ENCODE measurements at regions not wholly inside any gene's neighbourhood (a gene's known extent, or its start where the extent isn't known, plus 50 kb on each side); places are given as distances from the start of the nearest gene placed in this dataset.
A peak's percentile ranks its signal among the peaks of the same experiment; 100 is the strongest.

- Mint-ChIP-seq H3K36me3 (ENCODE audit: low read depth) (peaks cover 34% of the 10 kb centered on the region), H3K4me1 (peaks cover 21% of the 10 kb centered on the region), H3K27me3 (no peaks in the 10 kb centered on the region), H3K4me3 (peak overlapping the region; percentile 58), H3K9me3 (peaks cover 4% of the 10 kb centered on the region), H3K27ac (peak overlapping the region; percentile 93)
- intact Hi-C loops (cut with micrococcal nuclease) = loop anchor here (1.0 kb wide), 1 partner anchor 13 kb away; no protein-coding TSS in a partner anchor
- no peak for TF ChIP-seq CTCF (IDR thresholded peaks at IDR 0.05)
- ChIA-PET CTCF (no interaction called here), POLR2A (interaction anchor here (2.5 kb wide), 1 partner anchor 14 kb away, joined by 13 read pairs; no protein-coding TSS in a partner anchor)
- no peak for DNase-seq
- peak; percentile 86 for ATAC-seq (ENCODE audit: low read depth)
Measured at GRCh38 chr19:27779954-27780353, 1433.0 kb downstream of the UQCRFS1 start.

GRCh38 chr19:27777726-27778125 is 1435.2 kb downstream of the UQCRFS1 start:
- no peak overlapping the region for H3K27ac Mint-ChIP-seq
- no peak for ATAC-seq (ENCODE audit: low read depth)

GRCh38 chr19:27777242-27777641 is 1435.7 kb downstream of the UQCRFS1 start:
- Mint-ChIP-seq H3K9me3 (peaks cover 29% of the 10 kb centered on the region), H3K27ac (no peak overlapping the region), H3K4me3 (no peak overlapping the region), H3K4me1 (peaks cover 21% of the 10 kb centered on the region), H3K36me3 (ENCODE audit: low read depth) (peaks cover 54% of the 10 kb centered on the region), H3K27me3 (no peaks in the 10 kb centered on the region)
- POLR2A ChIA-PET = no interaction called here
- CTCF ChIA-PET = no interaction called here
- no peak for DNase-seq
- ATAC-seq (ENCODE audit: low read depth) = no peak
- intact Hi-C loops (cut with micrococcal nuclease) = no loop called here
- TF ChIP-seq CTCF (IDR thresholded peaks at IDR 0.05) = no peak

More at GRCh38 chr19:27777726-27778125, 1435.2 kb downstream of the UQCRFS1 start:
- intact Hi-C loops (cut with micrococcal nuclease) = no loop called here
- no peak for DNase-seq
- ChIA-PET POLR2A (no interaction called here), CTCF (no interaction called here)
- H3K36me3 Mint-ChIP-seq (ENCODE audit: low read depth) = peaks cover 50% of the 10 kb centered on the region
- H3K4me1 Mint-ChIP-seq = peaks cover 21% of the 10 kb centered on the region
- no peaks in the 10 kb centered on the region for H3K27me3 Mint-ChIP-seq
- no peak for TF ChIP-seq CTCF (IDR thresholded peaks at IDR 0.05)
- no peak overlapping the region for H3K4me3 Mint-ChIP-seq
- H3K9me3 Mint-ChIP-seq = peaks cover 25% of the 10 kb centered on the region

- H3K9me3 Mint-ChIP-seq = peaks cover 33% of the 10 kb centered on the region
- no peak for TF ChIP-seq CTCF (IDR thresholded peaks at IDR 0.05)
Measured at GRCh38 chr19:27776524-27776923, 1436.4 kb downstream of the UQCRFS1 start.

GRCh38 chr19:27776020-27776419 is 1436.9 kb downstream of the UQCRFS1 start:
- no peak for ATAC-seq (ENCODE audit: low read depth)
- Mint-ChIP-seq H3K4me3 (no peak overlapping the region), H3K36me3 (ENCODE audit: low read depth) (peaks cover 54% of the 10 kb centered on the region), H3K27ac (no peak overlapping the region), H3K27me3 (no peaks in the 10 kb centered on the region), H3K4me1 (peaks cover 17% of the 10 kb centered on the region), H3K9me3 (peaks cover 34% of the 10 kb centered on the region)
- CTCF ChIA-PET = interaction anchor here (0.8 kb wide), 1 partner anchor 17 kb away, joined by 3 read pairs; no protein-coding TSS in a partner anchor
- intact Hi-C loops (cut with micrococcal nuclease) = no loop called here
- DNase-seq = no peak
- TF ChIP-seq CTCF (IDR thresholded peaks at IDR 0.05) = no peak
- POLR2A ChIA-PET = no interaction called here

More at GRCh38 chr19:27776524-27776923, 1436.4 kb downstream of the UQCRFS1 start:
- ATAC-seq (ENCODE audit: low read depth) (no peak), DNase-seq (no peak)
- H3K4me3 Mint-ChIP-seq = no peak overlapping the region
- ChIA-PET POLR2A (no interaction called here), CTCF (no interaction called here)
- intact Hi-C loops (cut with micrococcal nuclease) = no loop called here
- H3K36me3 Mint-ChIP-seq (ENCODE audit: low read depth) = peaks cover 54% of the 10 kb centered on the region
- H3K27me3 Mint-ChIP-seq = no peaks in the 10 kb centered on the region
- no peak overlapping the region for H3K27ac Mint-ChIP-seq
- peaks cover 21% of the 10 kb centered on the region for H3K4me1 Mint-ChIP-seq
